HG02798 (cell line): ENCODE measurements at regions not wholly inside any gene's neighbourhood (a gene's known extent, or its start where the extent isn't known, plus 50 kb on each side); places are given as distances from the start of the nearest gene placed in this dataset.
"Not testable (repeated sequence)": the region's sequence is repeated elsewhere in the genome, so short reads cannot be mapped to it uniquely, and the experiment has no call there.

Experiments used
- ATAC-seq: cut with Tn5 transposase; IDR thresholded peaks from one replicate; pipeline ENCODE4 v1.9.1; 2021; ENCODE audit warnings: mild to moderate bottlenecking; ENCODE audit not compliant: unreplicated experiment, poor library complexity

DNA sequence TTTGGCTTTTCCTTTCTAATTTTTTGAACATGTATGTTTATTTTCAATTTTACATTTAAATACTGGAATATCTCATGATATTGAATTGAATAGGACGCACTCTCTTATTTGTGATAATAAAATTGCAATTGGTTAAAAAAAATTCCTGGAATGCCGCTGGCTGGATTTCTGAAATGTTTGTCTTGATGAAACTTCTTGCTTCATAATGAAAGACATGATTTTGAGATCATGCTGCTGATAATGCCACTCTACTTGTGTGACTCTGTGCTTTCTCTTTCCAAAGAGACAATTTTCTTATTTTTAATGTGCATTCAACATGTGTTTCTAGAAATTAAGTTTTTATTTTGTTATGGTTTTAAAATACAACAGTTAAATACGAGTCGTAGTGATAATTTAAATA, 465.7 kb upstream of the FAR2 start:
- ATAC-seq, result no peak

DNA sequence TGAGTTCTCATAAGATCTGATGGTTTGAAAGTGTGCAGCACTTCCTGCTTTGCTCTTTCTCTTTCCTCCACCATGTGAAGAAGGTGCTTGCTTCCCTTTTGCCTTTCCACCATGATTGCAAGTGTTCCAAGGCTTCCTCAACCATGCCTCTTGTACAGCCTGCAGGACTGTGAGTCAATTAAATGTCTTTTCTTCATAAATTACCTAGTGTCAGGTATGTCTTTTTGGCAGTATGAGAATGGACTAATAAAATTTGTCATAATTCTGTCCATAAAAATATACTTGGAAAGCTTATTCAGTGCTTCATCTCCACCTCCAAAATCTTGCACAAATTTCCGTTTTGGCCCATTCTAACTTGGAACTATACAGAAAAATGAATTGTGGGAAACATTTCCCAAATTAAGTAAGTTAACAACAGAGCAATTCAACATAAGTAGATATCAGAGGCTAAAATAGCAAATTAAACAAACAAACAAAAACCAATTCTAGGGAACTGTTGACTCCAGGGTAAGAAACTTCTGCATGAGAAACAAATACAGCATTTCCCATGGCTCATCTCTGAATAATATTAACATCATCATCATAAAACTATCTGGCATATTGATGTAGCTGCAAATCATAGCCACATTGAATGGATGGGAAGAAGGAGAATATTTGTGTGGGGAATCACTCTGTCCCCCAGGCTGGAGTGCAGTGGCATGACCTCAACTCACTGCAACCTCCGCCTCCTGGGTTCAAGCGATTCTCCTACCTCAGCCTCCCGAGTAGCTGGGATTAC, 459.5 kb upstream of the FAR2 start:
- ATAC-seq, result no peak

DNA sequence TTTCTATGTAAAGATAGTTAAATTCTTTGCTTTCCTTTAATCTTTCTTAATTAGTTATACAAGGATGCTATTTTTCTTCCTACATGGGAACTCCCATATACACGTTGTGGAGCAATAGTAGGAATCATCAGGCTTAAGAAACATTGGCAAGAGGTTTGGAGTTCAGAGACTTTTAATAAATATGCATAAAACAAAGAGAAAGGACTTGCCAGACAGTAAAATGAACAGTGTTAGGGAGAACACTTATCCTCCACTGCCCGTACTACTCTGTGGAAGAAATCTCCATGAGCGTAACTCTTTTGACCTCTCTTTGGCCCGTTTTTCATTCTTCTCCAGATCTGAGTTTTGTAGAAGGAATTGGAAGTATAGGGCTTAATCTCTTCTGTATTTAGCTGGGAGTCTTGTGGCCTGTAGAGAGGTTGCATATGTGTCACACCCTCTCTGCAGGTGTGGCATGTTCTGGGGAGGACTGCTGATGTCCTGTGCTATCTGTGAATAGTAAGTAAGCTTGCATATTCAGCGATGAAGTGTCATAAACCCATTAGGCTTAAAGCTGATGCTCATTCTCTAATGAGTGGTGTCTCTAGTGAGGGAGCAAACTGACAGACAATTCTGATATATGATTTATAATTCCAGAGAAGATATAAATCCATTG, 455.4 kb upstream of the FAR2 start:
- ATAC-seq, result no peak

DNA sequence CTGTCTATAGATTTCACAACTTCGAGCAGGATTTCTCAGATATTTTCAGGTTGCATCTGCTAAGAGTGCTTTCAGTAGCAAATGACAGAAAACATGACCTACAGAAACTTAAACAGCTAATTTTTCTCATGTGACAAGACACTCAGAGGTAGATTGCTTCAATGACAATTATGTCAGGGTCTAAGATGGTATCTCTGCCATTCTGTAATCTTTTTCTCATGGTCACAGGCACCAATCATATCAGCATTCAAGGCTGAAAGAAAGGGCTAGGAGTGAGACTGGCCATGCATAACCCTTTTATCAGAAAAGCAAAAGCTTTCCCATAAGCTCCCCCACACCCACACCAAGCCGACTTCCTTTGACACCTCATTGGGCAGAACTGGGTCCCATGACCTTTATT, 450.5 kb upstream of the FAR2 start:
- no peak for ATAC-seq

DNA sequence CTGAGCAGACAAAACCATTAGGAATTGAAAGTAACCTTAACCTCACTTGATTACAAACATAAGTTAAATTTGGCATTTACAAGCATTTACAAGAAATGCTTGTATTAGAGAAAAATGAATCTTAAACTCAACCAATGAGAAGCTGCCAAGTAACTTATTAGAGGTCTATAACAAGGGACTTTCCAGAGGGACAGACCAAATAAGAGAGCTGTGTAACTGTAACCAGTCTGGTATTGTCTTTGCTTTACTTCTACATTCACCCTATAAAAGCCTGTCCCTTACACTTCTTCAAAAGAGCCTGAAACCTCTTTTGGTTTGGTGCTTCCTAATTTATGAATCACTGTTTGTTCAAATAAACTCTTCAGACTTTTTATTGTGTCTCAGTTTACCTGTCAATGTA, 450.0 kb upstream of the FAR2 start:
- ATAC-seq, result no peak

DNA sequence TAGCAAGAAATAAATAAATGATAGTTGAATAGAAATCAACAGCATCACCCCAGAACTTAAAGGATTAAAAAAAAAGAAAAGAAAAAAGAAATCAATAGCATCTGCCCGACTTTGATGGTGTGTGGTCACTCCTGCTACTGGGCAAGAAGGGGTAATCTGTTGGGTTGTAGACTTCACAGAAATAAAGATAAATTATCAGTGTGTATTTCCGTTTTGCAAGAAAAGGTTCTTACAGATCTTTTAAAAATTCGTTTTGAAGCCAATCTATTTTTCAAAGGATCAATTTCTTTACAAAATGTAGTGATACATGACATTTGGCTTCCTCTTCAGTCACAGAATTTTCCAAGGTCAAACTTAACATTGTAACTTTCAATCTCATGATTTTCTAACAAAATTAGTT, 448.9 kb upstream of the FAR2 start:
- ATAC-seq, result no peak

DNA sequence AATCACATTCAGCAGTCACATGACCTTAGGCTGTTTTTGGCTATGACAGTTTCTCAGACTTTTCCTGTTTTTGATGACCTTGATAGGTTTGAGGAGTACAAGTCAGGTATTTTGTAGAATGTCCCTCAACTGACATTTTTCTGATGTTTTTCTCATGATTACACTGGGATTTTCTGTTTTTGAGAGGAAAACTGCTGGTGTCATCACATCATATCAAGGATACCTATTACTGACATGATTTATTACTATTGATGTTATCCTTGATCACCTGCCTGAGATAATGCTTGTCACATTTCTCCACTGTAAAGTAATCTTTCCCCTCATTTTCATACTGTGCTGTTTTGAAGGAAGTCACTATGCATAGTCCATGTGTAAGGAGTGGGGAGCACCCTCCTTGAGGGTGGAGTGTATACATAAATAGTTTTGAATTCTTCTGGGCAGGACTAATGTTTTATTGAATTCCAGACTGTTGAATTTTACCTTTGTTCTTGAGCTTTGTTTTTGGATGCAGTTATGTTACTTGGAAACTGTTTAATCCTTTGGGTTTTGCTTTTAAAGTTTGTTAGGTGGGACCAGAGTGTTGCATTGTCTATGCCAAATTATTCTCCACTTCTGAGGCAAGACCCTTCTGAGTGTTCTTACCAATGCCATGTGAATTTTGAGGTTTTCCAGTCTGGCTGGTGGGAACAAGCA, 444.5 kb upstream of the FAR2 start:
- ATAC-seq, result no peak

DNA sequence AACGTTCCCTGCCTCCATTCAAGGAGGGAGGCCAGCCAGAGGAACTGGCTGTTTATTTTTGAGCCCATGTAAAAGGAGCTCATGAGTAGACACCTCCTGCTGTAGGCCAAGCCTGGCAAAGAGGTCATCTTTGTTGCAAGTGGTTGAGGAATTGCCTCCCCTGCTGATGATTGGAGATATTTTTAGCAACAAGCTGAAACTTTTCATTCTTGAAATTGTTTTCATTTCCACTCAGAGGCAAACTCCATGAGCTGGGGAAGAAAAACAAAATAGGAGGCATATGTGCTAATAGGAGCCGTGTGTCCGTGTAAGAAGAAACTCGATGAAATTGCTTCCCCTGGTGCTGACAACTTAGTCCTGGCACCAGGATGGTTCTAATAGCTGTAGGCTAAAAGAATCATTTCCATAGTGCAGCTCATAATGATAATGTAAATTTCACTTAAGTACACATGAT, 440.1 kb upstream of the FAR2 start:
- ATAC-seq, result no peak

DNA sequence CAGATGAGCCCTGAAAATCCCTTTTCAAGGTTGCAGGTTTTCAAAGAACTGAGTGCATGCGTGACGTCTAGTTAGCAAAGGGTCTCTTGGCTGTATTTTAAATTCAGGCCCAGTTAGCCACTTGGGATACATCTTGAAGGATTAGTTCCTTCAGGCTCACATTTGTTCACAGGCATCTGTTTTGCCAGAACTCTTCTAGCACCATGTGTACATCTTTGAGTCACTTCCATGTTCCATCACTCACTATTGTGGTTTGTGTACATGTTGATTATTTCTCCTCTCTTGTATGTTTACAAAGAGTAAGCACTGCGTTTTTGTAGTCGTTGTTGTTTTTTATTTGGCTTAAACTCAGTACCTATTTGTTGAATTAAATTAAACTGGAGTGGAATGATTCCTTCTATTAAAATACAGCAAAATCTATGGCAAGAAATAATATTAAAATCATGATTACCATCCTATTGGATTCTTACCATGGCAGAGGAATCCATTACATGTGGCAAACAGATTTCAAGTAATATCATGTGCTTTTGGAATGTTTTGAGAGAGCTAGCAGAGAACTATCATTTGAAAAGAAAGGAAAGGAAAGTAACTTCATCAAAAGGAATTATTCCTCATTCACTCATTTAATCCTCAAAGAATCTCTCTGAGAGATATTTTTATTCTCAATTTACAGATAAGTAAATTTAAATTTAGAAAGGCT, 438.9 kb upstream of the FAR2 start:
- ATAC-seq, result no peak

DNA sequence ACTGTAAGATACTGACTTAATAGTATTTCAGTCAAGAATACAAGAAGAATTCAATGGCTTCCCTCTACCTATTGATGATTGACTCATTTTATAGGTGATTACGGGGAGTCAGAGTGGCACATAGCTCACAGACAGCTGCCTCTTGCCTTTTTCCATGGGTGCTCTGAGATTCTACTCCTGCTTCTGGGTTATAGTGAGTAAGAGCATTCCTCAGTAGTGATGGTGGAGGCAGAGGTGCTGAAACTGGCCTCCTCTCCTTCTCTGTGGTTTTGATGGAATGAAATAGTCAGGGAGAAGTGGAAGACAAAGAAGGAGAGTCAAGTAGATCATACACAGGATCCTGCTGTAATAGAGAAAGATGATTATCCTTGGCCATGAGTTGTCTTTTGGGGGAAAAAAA, 438.2 kb upstream of the FAR2 start:
- ATAC-seq, result no peak

DNA sequence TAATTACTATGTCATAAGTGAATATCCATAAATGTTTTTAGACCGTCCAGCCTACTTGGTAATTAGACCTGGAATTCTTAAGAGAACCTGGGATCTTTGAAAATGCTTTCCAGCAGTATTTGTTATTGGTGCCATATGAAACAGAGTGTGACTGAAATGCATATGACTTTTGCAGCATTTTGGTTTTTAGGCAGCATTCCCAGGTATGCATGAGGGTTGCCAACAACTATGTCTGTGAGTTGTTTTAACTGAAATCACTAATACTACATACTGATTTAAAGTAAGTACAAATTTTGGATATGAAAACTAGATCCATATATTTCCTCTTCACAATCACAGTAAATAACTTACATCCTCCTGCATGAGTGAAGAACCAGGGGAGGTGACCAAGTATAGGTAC, 437.7 kb upstream of the FAR2 start:
- no peak for ATAC-seq

DNA sequence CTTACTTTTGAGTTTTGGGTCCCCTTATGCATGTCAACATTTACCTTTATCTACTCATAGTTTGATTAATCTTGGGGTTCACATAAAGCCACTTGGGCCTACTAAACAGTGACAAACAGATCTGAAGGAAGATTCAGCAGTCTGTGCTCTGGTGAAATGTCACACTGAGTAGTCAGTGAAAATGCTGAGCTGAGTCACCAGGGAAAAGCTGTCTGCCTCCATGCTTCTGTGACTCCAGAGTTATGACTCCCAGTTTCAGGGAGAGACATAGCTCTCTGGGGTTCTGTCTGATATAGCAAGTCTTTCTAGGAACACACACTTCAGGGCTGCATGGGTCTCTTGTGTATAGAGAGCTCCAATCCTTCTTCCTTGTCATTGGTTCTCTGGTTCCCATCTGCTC, 406.3 kb upstream of the FAR2 start:
- no peak for ATAC-seq

DNA sequence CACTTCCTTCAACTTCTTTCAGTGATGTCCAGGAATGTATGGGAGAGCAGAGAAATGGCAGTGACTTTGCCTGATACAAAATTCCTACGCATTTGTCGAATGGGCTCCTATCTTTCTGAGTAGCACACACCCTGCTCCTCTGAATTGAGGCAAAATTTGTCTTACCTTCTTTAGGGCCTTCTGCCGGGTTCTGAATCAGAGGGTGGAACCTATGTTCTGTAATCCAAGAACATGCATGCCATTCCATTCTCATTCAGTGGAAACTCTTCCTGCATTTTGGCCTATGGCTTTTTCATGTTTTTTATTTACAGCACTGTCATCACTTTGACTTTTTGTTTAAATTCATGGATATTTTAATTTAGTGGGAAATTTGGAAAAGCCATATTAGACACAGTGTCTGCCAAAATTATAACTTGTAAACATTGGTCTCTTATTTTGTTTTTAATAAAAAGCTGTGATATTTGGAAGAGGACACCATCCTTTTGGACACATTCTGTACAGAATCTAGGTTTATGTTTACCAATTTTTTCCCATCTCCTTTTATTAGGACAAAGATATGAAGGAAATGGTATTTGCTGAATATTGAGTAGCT, 402.2 kb upstream of the FAR2 start:
- ATAC-seq, result no peak

DNA sequence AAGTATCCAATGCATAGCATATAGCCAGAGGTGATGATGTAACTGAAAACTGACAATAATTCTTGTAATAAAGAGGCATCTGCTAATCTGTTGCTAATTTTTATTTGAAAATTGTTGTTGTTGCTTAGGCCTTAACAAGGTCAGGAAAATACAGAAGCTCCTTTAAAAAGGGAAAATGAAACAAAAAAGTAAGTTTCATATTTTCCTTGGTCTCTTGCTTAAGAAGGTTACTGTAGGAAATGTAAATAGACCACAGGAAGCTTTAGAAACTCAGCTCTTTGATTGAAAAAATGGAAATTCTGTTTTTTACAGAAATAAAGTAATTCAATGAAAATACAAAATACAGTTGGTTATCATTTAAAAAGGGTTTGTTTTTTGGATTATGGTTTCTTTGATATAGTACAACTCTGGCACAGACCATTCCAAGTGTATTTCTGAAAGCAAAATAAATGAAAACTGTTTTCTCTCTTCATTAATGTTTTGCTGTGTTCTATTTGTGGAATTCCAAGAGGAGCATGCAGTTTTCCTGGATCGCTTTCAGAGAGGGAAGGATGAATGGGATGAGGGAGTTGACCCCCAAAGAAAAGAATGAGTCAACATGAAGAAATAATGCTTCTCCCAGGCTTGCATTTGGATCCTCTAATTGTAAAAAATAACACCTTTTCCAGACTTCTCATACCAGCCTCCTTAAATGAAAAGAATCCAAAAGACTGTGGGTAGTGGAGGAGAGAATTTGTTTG, 398.0 kb upstream of the FAR2 start:
- ATAC-seq, result no peak

DNA sequence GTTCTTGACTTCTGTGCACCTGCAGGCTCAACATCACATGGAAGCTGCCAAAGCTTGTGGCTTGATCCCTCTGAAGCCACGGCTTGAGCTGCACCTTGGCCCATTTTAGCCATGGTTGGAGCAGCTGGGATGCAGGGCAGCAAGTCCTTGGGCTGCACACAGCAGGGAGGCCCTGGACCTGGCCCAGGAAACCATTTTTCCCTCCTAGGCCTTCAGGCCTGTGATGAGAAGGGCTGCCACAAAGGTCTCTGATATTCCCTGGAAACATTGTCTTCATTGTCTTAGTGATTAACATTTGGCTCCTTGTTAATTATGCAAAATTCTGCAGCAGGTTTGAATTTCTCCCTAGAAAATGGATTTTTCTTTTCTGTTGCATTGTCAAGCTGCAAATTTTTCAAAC, 394.1 kb upstream of the FAR2 start:
- no peak for ATAC-seq

DNA sequence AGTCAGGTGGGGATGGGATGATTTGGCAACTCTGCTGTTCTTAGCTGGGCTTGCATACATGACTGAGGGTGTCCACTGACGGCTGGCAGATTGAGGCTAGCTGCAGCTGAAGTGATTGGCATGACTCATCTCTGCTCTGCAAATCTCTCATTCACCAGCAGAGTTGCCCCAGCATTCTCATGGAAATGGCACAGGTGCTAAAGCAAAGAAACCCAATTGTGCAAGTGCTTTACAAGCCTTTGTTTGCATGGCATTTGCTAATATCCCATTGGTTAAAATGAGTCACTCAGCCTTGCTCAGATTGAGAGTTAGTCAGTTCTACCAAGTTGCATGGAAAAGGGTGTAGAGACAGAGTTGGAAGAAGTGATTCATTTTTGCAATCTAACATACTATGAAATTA, 389.7 kb upstream of the FAR2 start:
- no peak for ATAC-seq

DNA sequence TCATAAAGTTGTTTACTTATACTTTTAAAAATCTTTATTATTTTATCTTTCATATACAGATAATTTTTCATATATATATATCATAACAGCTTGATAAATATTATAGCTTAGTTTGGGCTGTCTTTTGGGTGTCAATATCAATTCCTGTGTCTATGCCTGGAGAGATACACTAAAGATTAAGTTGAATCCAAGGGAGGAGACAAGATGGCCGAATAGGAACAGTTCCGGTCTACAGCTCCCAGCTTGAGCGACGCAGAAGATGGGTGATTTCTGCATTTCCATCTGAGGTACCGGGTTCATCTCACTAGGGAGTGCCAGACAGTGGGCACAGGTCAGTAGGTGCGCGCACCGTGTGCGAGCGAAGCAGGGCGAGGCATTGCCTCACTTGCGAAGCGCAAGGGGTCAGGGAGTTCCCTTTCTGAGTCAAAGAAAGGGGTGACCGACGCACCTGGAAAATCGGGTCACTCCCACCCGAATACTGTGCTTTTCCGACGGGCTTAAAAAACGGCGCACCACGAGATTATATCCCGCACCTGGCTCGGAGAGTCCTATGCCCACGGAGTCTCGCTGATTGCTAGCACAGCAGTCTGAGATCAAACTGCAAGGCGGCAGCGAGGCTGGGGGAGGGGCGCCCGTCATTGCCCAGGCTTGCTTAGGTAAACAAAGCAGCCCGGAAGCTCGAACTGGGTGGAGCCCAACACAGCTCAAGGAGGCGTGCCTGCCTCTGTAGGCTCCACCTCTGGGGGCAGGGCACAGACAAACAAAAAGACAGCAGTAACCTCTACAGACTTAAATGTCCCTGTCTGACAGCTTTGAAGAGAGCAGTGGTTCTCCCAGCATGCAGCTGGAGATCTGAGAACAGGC, 388.8 kb upstream of the FAR2 start:
- ATAC-seq, result not testable (repeated sequence)

DNA sequence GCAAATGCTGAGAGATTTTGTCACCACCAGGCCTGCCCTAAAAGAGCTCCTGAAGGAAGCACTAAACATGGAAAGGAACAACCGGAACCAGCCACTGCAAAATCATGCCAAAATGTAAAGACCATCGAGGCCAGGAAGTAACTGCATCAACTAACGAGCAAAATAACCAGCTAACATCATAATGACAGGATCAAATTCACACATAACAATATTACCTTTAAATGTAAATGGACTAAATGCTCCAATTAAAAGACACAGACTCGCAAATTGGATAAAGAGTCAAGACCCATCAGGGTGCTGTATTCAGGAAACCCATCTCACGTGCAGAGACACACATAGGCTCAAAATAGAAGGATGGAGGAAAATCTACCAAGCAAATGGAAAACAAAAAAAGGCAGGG, 387.2 kb upstream of the FAR2 start:
- not testable (repeated sequence) for ATAC-seq

DNA sequence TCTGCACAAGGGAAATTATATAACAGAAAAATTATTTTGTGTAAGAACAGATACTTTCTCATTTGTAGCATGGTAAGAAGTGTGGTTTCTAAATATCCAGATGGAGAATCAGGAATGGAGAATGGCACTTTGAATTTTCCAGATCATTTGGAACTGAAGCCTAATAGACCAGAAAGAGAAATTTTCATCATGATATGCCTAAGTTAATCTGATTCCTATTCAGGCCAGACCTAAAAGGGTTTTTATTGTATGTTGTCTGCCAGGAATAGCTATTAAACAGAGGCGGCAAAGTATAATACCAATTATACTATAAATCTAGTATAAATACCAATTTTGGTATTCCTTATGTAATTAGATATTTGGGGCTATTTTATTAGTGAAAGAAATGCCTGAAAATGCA, 382.7 kb upstream of the FAR2 start:
- no peak for ATAC-seq
